ENCODE measurements at regions not wholly inside any gene's neighbourhood (a gene's known extent, or its start where the extent isn't known, plus 50 kb on each side); places are given as distances from the start of the nearest gene placed in this dataset.

DNA sequence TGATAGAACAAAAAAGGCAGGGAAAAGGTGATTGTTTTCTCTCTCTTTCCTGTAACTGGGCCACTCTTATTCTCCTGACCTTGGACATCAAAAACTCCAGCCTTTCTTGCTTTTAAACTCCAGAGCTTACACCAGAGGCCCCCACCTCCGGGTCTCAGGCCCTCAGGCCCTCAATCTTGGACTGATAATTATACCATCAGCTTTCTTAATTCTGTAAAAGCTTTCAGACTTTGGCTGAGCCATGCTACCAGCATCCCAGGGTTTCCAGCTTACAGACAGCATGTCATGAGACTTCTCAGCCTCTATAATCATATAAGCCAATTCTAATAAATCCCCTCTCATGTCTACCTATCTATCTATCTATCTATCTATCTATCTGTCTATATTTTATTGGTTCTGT is 137.7 kb downstream of the SNX18 start:
- TF ChIP-seq POLR2A (IDR thresholded peaks at IDR 0.05; ENCODE audit: borderline replicate concordance, extremely low read depth, insufficient read depth, insufficient read length) (no peak), CEBPB (IDR thresholded peaks at IDR 0.05; ENCODE audit: low read depth) (no peak), EZH2phosphoT487 (IDR thresholded peaks at IDR 0.05; ENCODE audit: borderline replicate concordance) (no peak), RAD21 (IDR thresholded peaks at IDR 0.05; ENCODE audit: low read depth) (no peak), EZH2 (IDR thresholded peaks at IDR 0.05) (no peak)
- TF ChIP-seq, protein P1, sequence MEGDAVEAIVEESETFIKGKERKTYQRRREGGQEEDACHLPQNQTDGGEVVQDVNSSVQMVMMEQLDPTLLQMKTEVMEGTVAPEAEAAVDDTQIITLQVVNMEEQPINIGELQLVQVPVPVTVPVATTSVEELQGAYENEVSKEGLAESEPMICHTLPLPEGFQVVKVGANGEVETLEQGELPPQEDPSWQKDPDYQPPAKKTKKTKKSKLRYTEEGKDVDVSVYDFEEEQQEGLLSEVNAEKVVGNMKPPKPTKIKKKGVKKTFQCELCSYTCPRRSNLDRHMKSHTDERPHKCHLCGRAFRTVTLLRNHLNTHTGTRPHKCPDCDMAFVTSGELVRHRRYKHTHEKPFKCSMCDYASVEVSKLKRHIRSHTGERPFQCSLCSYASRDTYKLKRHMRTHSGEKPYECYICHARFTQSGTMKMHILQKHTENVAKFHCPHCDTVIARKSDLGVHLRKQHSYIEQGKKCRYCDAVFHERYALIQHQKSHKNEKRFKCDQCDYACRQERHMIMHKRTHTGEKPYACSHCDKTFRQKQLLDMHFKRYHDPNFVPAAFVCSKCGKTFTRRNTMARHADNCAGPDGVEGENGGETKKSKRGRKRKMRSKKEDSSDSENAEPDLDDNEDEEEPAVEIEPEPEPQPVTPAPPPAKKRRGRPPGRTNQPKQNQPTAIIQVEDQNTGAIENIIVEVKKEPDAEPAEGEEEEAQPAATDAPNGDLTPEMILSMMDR (IDR thresholded peaks at IDR 0.05 in 2 of 3, conservative IDR thresholded peaks at IDR 0.05 in 1 of 3; ENCODE audit: borderline replicate concordance in 1 of 3, insufficient read depth in 1 of 3, low read depth in 2 of 3, low read length in 2 of 3), result no peak
- TF ChIP-seq, protein P2, sequence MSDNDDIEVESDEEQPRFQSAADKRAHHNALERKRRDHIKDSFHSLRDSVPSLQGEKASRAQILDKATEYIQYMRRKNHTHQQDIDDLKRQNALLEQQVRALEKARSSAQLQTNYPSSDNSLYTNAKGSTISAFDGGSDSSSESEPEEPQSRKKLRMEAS (IDR thresholded peaks at IDR 0.05), result no peak

Measured in HCT116 (cell line).